GM18951 (cell line): ENCODE measurements at regions not wholly inside any gene's neighbourhood (a gene's known extent, or its start where the extent isn't known, plus 50 kb on each side); places are given as distances from the start of the nearest gene placed in this dataset.

Experiments used
- POLR2A ChIP-seq: IDR thresholded peaks from 4 replicates; pipeline ENCODE4 v1.6.1; 2011; ENCODE audit warnings: mild to moderate bottlenecking; ENCODE audit not compliant: insufficient read length, insufficient read depth; ENCODE audit errors: extremely low read depth
- in situ Hi-C: fragments of 300-500 bp; cut with MboI; formaldehyde crosslinking; loops from one replicate; pipeline ENCODE4 v1.12.0; 2022; ENCODE audit warnings: low sequenced_read_pairs, mixed read lengths, inconsistent platforms; ENCODE audit not compliant: unreplicated experiment

- no peak for TF ChIP-seq POLR2A
- in situ Hi-C loops, result no loop called here
Measured at GRCh38 chr4:111022758-111023157, 399.9 kb upstream of the PITX2 start.

- no peak for TF ChIP-seq POLR2A
- in situ Hi-C loops, result no loop called here
Measured at GRCh38 chr4:111027526-111027925, 404.6 kb upstream of the PITX2 start.

GRCh38 chr4:111028795-111029194 lies 405.9 kb upstream of the PITX2 start:
- TF ChIP-seq POLR2A, result no peak
- in situ Hi-C loops, result no loop called here

- no peak for TF ChIP-seq POLR2A
- in situ Hi-C loops, result no loop called here
Measured at GRCh38 chr4:111031001-111031579, 408.2 kb upstream of the PITX2 start.

GRCh38 chr4:111031596-111031995 lies 408.7 kb upstream of the PITX2 start:
- in situ Hi-C loops, result no loop called here

GRCh38 chr4:111037591-111038360 lies 414.9 kb upstream of the PITX2 start:
- in situ Hi-C loops, result no loop called here
- no peak for TF ChIP-seq POLR2A

More at GRCh38 chr4:111031596-111031995, 408.7 kb upstream of the PITX2 start:
- no peak for TF ChIP-seq POLR2A

GRCh38 chr4:111040904-111041303 lies 418.0 kb upstream of the PITX2 start:
- in situ Hi-C loops, result no loop called here
- TF ChIP-seq POLR2A, result no peak

- in situ Hi-C loops, result no loop called here
- TF ChIP-seq POLR2A, result no peak
Measured at GRCh38 chr4:111043286-111043685, 420.4 kb upstream of the PITX2 start.

- TF ChIP-seq POLR2A, result no peak
- in situ Hi-C loops, result no loop called here
Measured at GRCh38 chr4:111045992-111046391, 423.1 kb upstream of the PITX2 start.

GRCh38 chr4:111046811-111047210 lies 423.9 kb upstream of the PITX2 start:
- no peak for TF ChIP-seq POLR2A
- in situ Hi-C loops, result no loop called here

GRCh38 chr4:111048316-111048715 lies 425.4 kb upstream of the PITX2 start:
- in situ Hi-C loops, result no loop called here

GRCh38 chr4:111064342-111064993 lies 441.6 kb upstream of the PITX2 start:
- TF ChIP-seq POLR2A, result no peak
- in situ Hi-C loops, result no loop called here

More at GRCh38 chr4:111048316-111048715, 425.4 kb upstream of the PITX2 start:
- no peak for TF ChIP-seq POLR2A

- in situ Hi-C loops, result no loop called here
- no peak for TF ChIP-seq POLR2A
Measured at GRCh38 chr4:111066001-111066400, 443.1 kb upstream of the PITX2 start.

- TF ChIP-seq POLR2A, result no peak
- in situ Hi-C loops, result no loop called here
Measured at GRCh38 chr4:111066447-111066846, 443.6 kb upstream of the PITX2 start.
